ENCODE measurements at regions not wholly inside any gene's neighbourhood (a gene's known extent, or its start where the extent isn't known, plus 50 kb on each side); places are given as distances from the start of the nearest gene placed in this dataset.
"Not testable (repeated sequence)": the region's sequence is repeated elsewhere in the genome, so short reads cannot be mapped to it uniquely, and the experiment has no call there.

- Histone ChIP-seq H3K27ac (no peak overlapping the region), H3K27me3 (ENCODE audit: insufficient read depth, low read depth, severe bottlenecking) (no peaks in the 10 kb centered on the region)
- DNase-seq = no peak
Measured at GRCh38 chr16:86351041-86351784, 159.1 kb upstream of the FOXF1 start.

GRCh38 chr16:86351785-86352139 is 158.6 kb upstream of the FOXF1 start:
- not testable (repeated sequence) for H3K9me3 ChIP-seq (ENCODE audit: severe bottlenecking); H3K27me3 ChIP-seq (ENCODE audit: insufficient read depth, low read depth, severe bottlenecking); H3K36me3 ChIP-seq; H3K27ac ChIP-seq; H3K4me3 ChIP-seq (ENCODE audit: low read depth, low read length); DNase-seq

More at GRCh38 chr16:86351041-86351784, 159.1 kb upstream of the FOXF1 start:
- Histone ChIP-seq H3K9me3 (ENCODE audit: severe bottlenecking) (no peaks in the 10 kb centered on the region), H3K4me3 (ENCODE audit: low read depth, low read length) (no peak overlapping the region), H3K36me3 (no peaks in the 10 kb centered on the region)
- TF ChIP-seq, protein P1, sequence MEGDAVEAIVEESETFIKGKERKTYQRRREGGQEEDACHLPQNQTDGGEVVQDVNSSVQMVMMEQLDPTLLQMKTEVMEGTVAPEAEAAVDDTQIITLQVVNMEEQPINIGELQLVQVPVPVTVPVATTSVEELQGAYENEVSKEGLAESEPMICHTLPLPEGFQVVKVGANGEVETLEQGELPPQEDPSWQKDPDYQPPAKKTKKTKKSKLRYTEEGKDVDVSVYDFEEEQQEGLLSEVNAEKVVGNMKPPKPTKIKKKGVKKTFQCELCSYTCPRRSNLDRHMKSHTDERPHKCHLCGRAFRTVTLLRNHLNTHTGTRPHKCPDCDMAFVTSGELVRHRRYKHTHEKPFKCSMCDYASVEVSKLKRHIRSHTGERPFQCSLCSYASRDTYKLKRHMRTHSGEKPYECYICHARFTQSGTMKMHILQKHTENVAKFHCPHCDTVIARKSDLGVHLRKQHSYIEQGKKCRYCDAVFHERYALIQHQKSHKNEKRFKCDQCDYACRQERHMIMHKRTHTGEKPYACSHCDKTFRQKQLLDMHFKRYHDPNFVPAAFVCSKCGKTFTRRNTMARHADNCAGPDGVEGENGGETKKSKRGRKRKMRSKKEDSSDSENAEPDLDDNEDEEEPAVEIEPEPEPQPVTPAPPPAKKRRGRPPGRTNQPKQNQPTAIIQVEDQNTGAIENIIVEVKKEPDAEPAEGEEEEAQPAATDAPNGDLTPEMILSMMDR (IDR thresholded peaks at IDR 0.05; ENCODE audit: low read depth, low read length) = no peak

DNA sequence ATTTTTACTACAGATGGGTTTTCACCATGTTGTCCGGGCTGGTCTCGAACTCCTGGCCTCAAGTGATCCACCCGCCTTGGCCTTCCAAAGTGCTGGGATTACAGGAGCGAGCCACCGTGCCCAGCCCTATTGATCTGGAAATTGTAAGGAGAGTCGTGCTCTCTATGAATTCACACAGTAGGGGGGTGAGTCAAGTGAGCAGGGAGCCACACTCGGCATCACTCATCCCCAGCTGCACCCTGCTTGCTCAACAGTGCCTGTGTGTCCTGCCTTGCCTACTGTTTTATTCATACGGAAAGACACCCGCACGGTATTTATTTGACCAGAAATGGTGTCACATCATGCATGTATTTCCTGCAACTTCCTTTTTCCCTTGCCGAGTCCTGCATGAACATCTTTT is 157.2 kb upstream of the FOXF1 start:
- TF ChIP-seq, protein P1 (IDR thresholded peaks at IDR 0.05; ENCODE audit: low read depth, low read length) = no peak
- Histone ChIP-seq H3K36me3 (no peaks in the 10 kb centered on the region), H3K4me3 (ENCODE audit: low read depth, low read length) (no peak overlapping the region), H3K27me3 (ENCODE audit: insufficient read depth, low read depth, severe bottlenecking) (no peaks in the 10 kb centered on the region), H3K27ac (no peak overlapping the region), H3K9me3 (ENCODE audit: severe bottlenecking) (no peaks in the 10 kb centered on the region)
- DNase-seq = no peak

DNA sequence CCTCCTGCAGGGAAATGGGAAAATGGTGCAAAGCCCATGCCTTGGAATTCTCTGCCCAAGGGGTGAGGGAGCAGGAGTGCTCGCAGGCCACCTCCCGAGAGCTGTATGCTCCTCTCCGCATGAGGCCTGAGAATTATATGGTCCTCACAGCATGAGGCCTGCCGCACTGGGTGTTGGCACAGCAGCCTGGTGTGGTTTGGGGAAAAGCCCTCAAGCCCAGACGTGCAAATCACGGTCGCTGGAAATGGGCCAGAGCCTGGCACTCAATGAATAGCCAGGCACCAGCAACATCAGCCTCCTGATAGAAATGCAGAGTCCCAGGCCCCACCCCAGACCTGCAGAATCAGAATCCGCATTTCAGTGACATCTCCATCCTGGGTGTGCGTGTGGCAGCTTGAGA is 156.4 kb upstream of the FOXF1 start:
- no peaks in the 10 kb centered on the region for H3K27me3 ChIP-seq (ENCODE audit: insufficient read depth, low read depth, severe bottlenecking)
- TF ChIP-seq, protein P1 (IDR thresholded peaks at IDR 0.05; ENCODE audit: low read depth, low read length) = no peak
- H3K36me3 ChIP-seq = no peaks in the 10 kb centered on the region
- no peak for DNase-seq
- no peak overlapping the region for H3K27ac ChIP-seq
- no peak overlapping the region for H3K4me3 ChIP-seq (ENCODE audit: low read depth, low read length)
- H3K9me3 ChIP-seq (ENCODE audit: severe bottlenecking) = no peaks in the 10 kb centered on the region

GRCh38 chr16:86354641-86355513 is 155.4 kb upstream of the FOXF1 start:
- H3K27me3 ChIP-seq (ENCODE audit: insufficient read depth, low read depth, severe bottlenecking) = no peaks in the 10 kb centered on the region
- TF ChIP-seq, protein P1 (IDR thresholded peaks at IDR 0.05; ENCODE audit: low read depth, low read length) = no peak
- H3K27ac ChIP-seq = no peak overlapping the region
- H3K36me3 ChIP-seq = no peaks in the 10 kb centered on the region
- no peaks in the 10 kb centered on the region for H3K9me3 ChIP-seq (ENCODE audit: severe bottlenecking)
- no peak overlapping the region for H3K4me3 ChIP-seq (ENCODE audit: low read depth, low read length)
- DNase-seq = no peak

- H3K4me3 ChIP-seq (ENCODE audit: low read depth, low read length) = no peak overlapping the region
- DNase-seq = no peak
- H3K36me3 ChIP-seq = no peaks in the 10 kb centered on the region
- H3K27me3 ChIP-seq (ENCODE audit: insufficient read depth, low read depth, severe bottlenecking) = no peaks in the 10 kb centered on the region
- no peak overlapping the region for H3K27ac ChIP-seq
- no peaks in the 10 kb centered on the region for H3K9me3 ChIP-seq (ENCODE audit: severe bottlenecking)
- TF ChIP-seq, protein P1 (IDR thresholded peaks at IDR 0.05; ENCODE audit: low read depth, low read length) = no peak
Measured at GRCh38 chr16:86355531-86355930, 154.8 kb upstream of the FOXF1 start.
